Tongue (tissue), 1 donor: ENCODE measurements at regions not wholly inside any gene's neighbourhood (a gene's known extent, or its start where the extent isn't known, plus 50 kb on each side); places are given as distances from the start of the nearest gene placed in this dataset.

Source experiments
- DNase-seq: peaks from one replicate; pipeline ENCODE4 v3.0.0-alpha.2; 2015

- DNase-seq: no peak
Measured at GRCh38 chr3:193963808-193964516, 172.0 kb upstream of the HES1 start.

- no peak for DNase-seq
Measured at GRCh38 chr3:193964517-193964880, 171.4 kb upstream of the HES1 start.

GRCh38 chr3:193968380-193968974 lies 167.5 kb upstream of the HES1 start:
- no peak for DNase-seq

- DNase-seq: peak; percentile 71
Measured at GRCh38 chr3:193970131-193970772, 165.7 kb upstream of the HES1 start.

GRCh38 chr3:193970773-193971206 lies 165.2 kb upstream of the HES1 start:
- no peak for DNase-seq

- DNase-seq: peak; percentile 54
Measured at GRCh38 chr3:193971261-193971751, 164.6 kb upstream of the HES1 start.

- DNase-seq: no peak
Measured at GRCh38 chr3:193971966-193972365, 164.0 kb upstream of the HES1 start.

GRCh38 chr3:193972832-193973231 lies 163.1 kb upstream of the HES1 start:
- no peak for DNase-seq

GRCh38 chr3:193974191-193974652 lies 161.7 kb upstream of the HES1 start:
- no peak for DNase-seq

- DNase-seq: no peak
Measured at GRCh38 chr3:193974671-193975535, 161.0 kb upstream of the HES1 start.

- no peak for DNase-seq
Measured at GRCh38 chr3:193977622-193978021, 158.3 kb upstream of the HES1 start.

- DNase-seq: no peak
Measured at GRCh38 chr3:193978030-193978429, 157.9 kb upstream of the HES1 start.

GRCh38 chr3:193978486-193978885 lies 157.5 kb upstream of the HES1 start:
- DNase-seq: no peak

- DNase-seq: peak; percentile 59
Measured at GRCh38 chr3:193980326-193980725, 155.6 kb upstream of the HES1 start.

GRCh38 chr3:193980905-193981304 lies 155.0 kb upstream of the HES1 start:
- DNase-seq: no peak

- DNase-seq: peak; percentile 41
Measured at GRCh38 chr3:193981504-193981903, 154.4 kb upstream of the HES1 start.

GRCh38 chr3:193982258-193982659 lies 153.7 kb upstream of the HES1 start:
- DNase-seq: peak; percentile 97

- DNase-seq: peak; percentile 69
Measured at GRCh38 chr3:193983846-193984818, 151.8 kb upstream of the HES1 start.

GRCh38 chr3:193984876-193985275 lies 151.1 kb upstream of the HES1 start:
- DNase-seq: no peak

- DNase-seq: peak; percentile 87
Measured at GRCh38 chr3:193987186-193987585, 148.8 kb upstream of the HES1 start.

- DNase-seq: no peak
Measured at GRCh38 chr3:193989186-193989585, 146.8 kb upstream of the HES1 start.
